T-cell (primary cell): ENCODE measurements at regions not wholly inside any gene's neighbourhood (a gene's known extent, or its start where the extent isn't known, plus 50 kb on each side); places are given as distances from the start of the nearest gene placed in this dataset.

Experiments used
- ATAC-seq, 4 experiments: fragments of 200-7000 bp in 3 of 4; fragments of 150-1000 bp in 1 of 4; cut with Tn5 transposase; replicated peaks in 1 of 4; 1 replicate in 3 of 4; 2 replicates in 1 of 4; pipeline ENCODE4 v1.10.0; 2021; ENCODE audit warnings: moderate library complexity in 3 of 4, mild to moderate bottlenecking in 2 of 4, moderate number of reproducible peaks in 1 of 4
- CTCF ChIA-PET, 2 donors: fragments of 300-600 bp; sonication (Branson Sonifier 250); formaldehyde crosslinking; loops; one replicate each; lab custom pipeline; 2022; ENCODE audit warnings: antibody characterized with exemption in 2 of 2; lab: Charles Lee
- POLR2A ChIA-PET, 2 donors: fragments of 300-600 bp; sonication (Branson Sonifier 250); formaldehyde crosslinking; loops; one replicate each; lab custom pipeline; 2022; ENCODE audit warnings: antibody characterized with exemption in 2 of 2; lab: Charles Lee
- DNase-seq, 35 experiments: peaks; one replicate each; pipeline versions ENCODE4 v3.0.0 to v3.0.0-alpha.2; 2013 to 2023
- H3K27ac ChIP-seq: one replicate; pipeline ENCODE4 v1.5.1; 2013; ENCODE audit warnings: low read length
- H3K27me3 ChIP-seq, 2 experiments: replicated peaks in 1 of 2; 1 replicate in 1 of 2; 2 replicates in 1 of 2; pipeline versions ENCODE4 v1.6.1 to v1.7.0; 2013; ENCODE audit warnings: low read length in 1 of 2, mixed read lengths in 1 of 2; ENCODE audit not compliant: control insufficient read depth in 2 of 2, insufficient read depth in 2 of 2; ENCODE audit errors: extremely low read depth in 1 of 2
- H3K36me3 ChIP-seq, 2 donors: 1 replicate in 1 of 2; 2 replicates in 1 of 2; pipeline versions ENCODE4 v1.6.1 to v1.7.0; 2013; ENCODE audit warnings: low read length in 1 of 2; ENCODE audit not compliant: control insufficient read depth in 2 of 2, insufficient read depth in 1 of 2; ENCODE audit errors: extremely low read depth in 1 of 2
- H3K4me1 ChIP-seq, 2 experiments: 1 replicate in 1 of 2; 2 replicates in 1 of 2; pipeline versions ENCODE4 v1.6.1 to v1.7.0; 2013; ENCODE audit warnings: low read length in 2 of 2, mixed read lengths in 1 of 2; ENCODE audit not compliant: insufficient read depth in 2 of 2, control insufficient read depth in 1 of 2; ENCODE audit errors: extremely low read depth in 1 of 2
- H3K4me3 ChIP-seq, 2 donors: 1 replicate in 1 of 2; 2 replicates in 1 of 2; pipeline versions ENCODE4 v1.5.1 to v1.7.0; 2013; ENCODE audit warnings: mild to moderate bottlenecking in 2 of 2, low read length in 1 of 2, moderate library complexity in 1 of 2; ENCODE audit not compliant: control insufficient read depth in 1 of 2; ENCODE audit errors: extremely low read depth in 1 of 2
- H3K9me3 ChIP-seq: 2 replicates; pipeline ENCODE4 v1.7.0; 2013
- H3K27ac Mint-ChIP-seq, 2 donors: one replicate each; pipeline ENCODE4 v1.8.0; 2020 to 2021; ENCODE audit warnings: mild to moderate bottlenecking in 2 of 2, mixed read lengths in 2 of 2
- H3K27me3 Mint-ChIP-seq, 2 donors: one replicate each; pipeline ENCODE4 v1.8.0; 2021 to 2022; ENCODE audit warnings: mixed read lengths in 2 of 2
- H3K36me3 Mint-ChIP-seq: one replicate; pipeline ENCODE4 v1.8.0; 2021; ENCODE audit warnings: mixed read lengths
- H3K4me1 Mint-ChIP-seq, 3 donors: one replicate each; pipeline ENCODE4 v1.8.0; 2020 to 2022; ENCODE audit warnings: mixed read lengths in 3 of 3, mild to moderate bottlenecking in 1 of 3
- H3K4me3 Mint-ChIP-seq, 3 donors: one replicate each; pipeline ENCODE4 v1.8.0; 2020 to 2022; ENCODE audit warnings: mild to moderate bottlenecking in 3 of 3, mixed read lengths in 3 of 3, moderate library complexity in 3 of 3
- H3K9me3 Mint-ChIP-seq, 3 donors: one replicate each; pipeline ENCODE4 v1.8.0; 2020 to 2022; ENCODE audit warnings: mixed read lengths in 3 of 3
- WGBS: methylation state at CpG from one replicate; pipeline ENCODE4 v1.1.5; 2013; ENCODE audit warnings: missing lambda C conversion rate; ENCODE audit not compliant: insufficient coverage; 5-methylcytosine and 5-hydroxymethylcytosine counted together

GRCh38 chr11:97745515-97746050 lies 1275.2 kb upstream of the CNTN5 start:
- WGBS = 81% methylated on average over 32 of the region's 32 CpGs
- ATAC-seq (no peak), DNase-seq (no peak)
- Histone ChIP-seq H3K9me3 (no peaks in the 10 kb centered on the region), H3K4me1 (no peaks in the 10 kb centered on the region), H3K4me3 (no peak overlapping the region), H3K27me3 (no peaks in the 10 kb centered on the region), H3K36me3 (no peaks in the 10 kb centered on the region), H3K27ac (no peak overlapping the region)
- H3K4me1 Mint-ChIP-seq = no peaks in the 10 kb centered on the region
- CTCF ChIA-PET = no interaction called here
- no peak overlapping the region for H3K4me3 Mint-ChIP-seq
- POLR2A ChIA-PET = no interaction called here
- H3K36me3 Mint-ChIP-seq = no peaks in the 10 kb centered on the region
- no peak overlapping the region for H3K27ac Mint-ChIP-seq
- no peaks in the 10 kb centered on the region for H3K27me3 Mint-ChIP-seq
- peaks cover 3 to 12% (median 10%) of the 10 kb centered on the region in 3 donors for H3K9me3 Mint-ChIP-seq

GRCh38 chr11:97746818-97747217 lies 1273.9 kb upstream of the CNTN5 start:
- no peaks in the 10 kb centered on the region for H3K36me3 Mint-ChIP-seq
- no peak for ATAC-seq
- WGBS = no CpG with 5 or more reads among the region's 1 CpG

GRCh38 chr11:97751405-97751804 lies 1269.3 kb upstream of the CNTN5 start:
- H3K4me3 Mint-ChIP-seq = no peak overlapping the region
- H3K27me3 ChIP-seq = no peaks in the 10 kb centered on the region
- H3K4me1 Mint-ChIP-seq = no peaks in the 10 kb centered on the region
- ChIA-PET CTCF (no interaction called here), POLR2A (no interaction called here)
- whole genome bisulfite sequencing = 76% methylated on average over 5 of the region's 5 CpGs
- no peaks in the 10 kb centered on the region for H3K4me1 ChIP-seq
- ATAC-seq (no peak), DNase-seq (no peak)
- H3K9me3 Mint-ChIP-seq = peaks cover 9 to 21% (median 12%) of the 10 kb centered on the region in 3 donors
- no peaks in the 10 kb centered on the region for H3K36me3 Mint-ChIP-seq
- no peak overlapping the region for H3K4me3 ChIP-seq
- no peak overlapping the region for H3K27ac ChIP-seq
- no peaks in the 10 kb centered on the region for H3K27me3 Mint-ChIP-seq
- H3K36me3 ChIP-seq = no peaks in the 10 kb centered on the region
- H3K27ac Mint-ChIP-seq = no peak overlapping the region
- H3K9me3 ChIP-seq = no peaks in the 10 kb centered on the region

More at GRCh38 chr11:97746818-97747217, 1273.9 kb upstream of the CNTN5 start:
- H3K9me3 ChIP-seq = no peaks in the 10 kb centered on the region
- ChIA-PET POLR2A (no interaction called here), CTCF (no interaction called here)
- H3K27ac Mint-ChIP-seq = no peak overlapping the region
- no peaks in the 10 kb centered on the region for H3K27me3 ChIP-seq
- no peaks in the 10 kb centered on the region for H3K36me3 ChIP-seq
- H3K4me3 ChIP-seq = no peak overlapping the region
- H3K27ac ChIP-seq = no peak overlapping the region
- DNase-seq = no peak
- peaks cover 3 to 11% (median 10%) of the 10 kb centered on the region in 3 donors for H3K9me3 Mint-ChIP-seq
- no peaks in the 10 kb centered on the region for H3K27me3 Mint-ChIP-seq
- no peaks in the 10 kb centered on the region for H3K4me1 ChIP-seq
- H3K4me3 Mint-ChIP-seq = no peak overlapping the region
- H3K4me1 Mint-ChIP-seq = no peaks in the 10 kb centered on the region

GRCh38 chr11:97751952-97752351 lies 1268.8 kb upstream of the CNTN5 start:
- DNase-seq (no peak), ATAC-seq (no peak)
- Mint-ChIP-seq H3K36me3 (no peaks in the 10 kb centered on the region), H3K27ac (no peak overlapping the region), H3K4me1 (no peaks in the 10 kb centered on the region), H3K27me3 (no peaks in the 10 kb centered on the region), H3K9me3 (peaks cover 8 to 23% (median 13%) of the 10 kb centered on the region in 3 donors), H3K4me3 (no peak overlapping the region)
- Histone ChIP-seq H3K36me3 (no peaks in the 10 kb centered on the region), H3K9me3 (no peaks in the 10 kb centered on the region), H3K27me3 (no peaks in the 10 kb centered on the region), H3K4me3 (no peak overlapping the region), H3K27ac (no peak overlapping the region), H3K4me1 (no peaks in the 10 kb centered on the region)
- ChIA-PET POLR2A (no interaction called here), CTCF (no interaction called here)
- WGBS = 100% methylated on average over 1 of the region's 2 CpGs

- Mint-ChIP-seq H3K27me3 (no peaks in the 10 kb centered on the region), H3K4me3 (no peak overlapping the region), H3K36me3 (no peaks in the 10 kb centered on the region), H3K27ac (no peak overlapping the region), H3K9me3 (peaks cover 4 to 23% (median 13%) of the 10 kb centered on the region in 3 donors), H3K4me1 (no peaks in the 10 kb centered on the region)
- Histone ChIP-seq H3K4me3 (no peak overlapping the region), H3K4me1 (no peaks in the 10 kb centered on the region), H3K9me3 (no peaks in the 10 kb centered on the region), H3K27me3 (no peaks in the 10 kb centered on the region), H3K36me3 (no peaks in the 10 kb centered on the region), H3K27ac (no peak overlapping the region)
- POLR2A ChIA-PET = no interaction called here
- no peak for ATAC-seq
- DNase-seq = no peak
- 70% methylated on average over 3 of the region's 3 CpGs for WGBS
- CTCF ChIA-PET = no interaction called here
These were observed 1265.8 kb upstream of the CNTN5 start for GRCh38 chr11:97754976-97755375.

GRCh38 chr11:97756571-97757335 lies 1264.0 kb upstream of the CNTN5 start:
- DNase-seq (no peak), ATAC-seq (no peak)
- Mint-ChIP-seq H3K4me3 (no peak overlapping the region), H3K36me3 (no peaks in the 10 kb centered on the region), H3K27me3 (no peaks in the 10 kb centered on the region), H3K4me1 (no peaks in the 10 kb centered on the region), H3K27ac (no peak overlapping the region), H3K9me3 (peaks cover 6 to 20% (median 16%) of the 10 kb centered on the region in 3 donors)
- Histone ChIP-seq H3K27ac (no peak overlapping the region), H3K4me3 (no peak overlapping the region), H3K36me3 (no peaks in the 10 kb centered on the region), H3K9me3 (no peaks in the 10 kb centered on the region), H3K4me1 (no peaks in the 10 kb centered on the region), H3K27me3 (no peaks in the 10 kb centered on the region)
- no CpG with 5 or more reads among the region's 4 CpGs for WGBS
- ChIA-PET POLR2A (no interaction called here), CTCF (no interaction called here)
